ENCODE measurements at regions not wholly inside any gene's neighbourhood (a gene's known extent, or its start where the extent isn't known, plus 50 kb on each side); places are given as distances from the start of the nearest gene placed in this dataset.

DNA sequence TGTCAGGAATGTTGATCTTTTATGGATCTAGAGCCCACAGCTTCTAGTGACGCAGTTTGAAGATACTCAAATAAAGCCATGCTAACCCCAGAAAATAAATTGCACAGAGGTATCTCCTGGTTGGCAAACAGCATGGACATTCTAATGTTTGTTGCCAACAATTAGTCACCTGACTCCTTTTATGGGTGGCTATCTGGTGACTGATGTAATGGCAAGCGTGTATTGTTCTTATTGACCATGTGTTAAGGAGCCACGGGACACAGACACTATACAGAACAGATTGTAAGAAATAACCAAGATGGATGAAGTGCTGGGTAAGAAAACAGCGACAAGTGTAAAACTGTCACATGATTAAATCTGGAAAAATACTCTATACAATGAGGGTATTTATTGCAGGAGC, 401.3 kb upstream of the PDE3A start:
- TF ChIP-seq, protein P1, sequence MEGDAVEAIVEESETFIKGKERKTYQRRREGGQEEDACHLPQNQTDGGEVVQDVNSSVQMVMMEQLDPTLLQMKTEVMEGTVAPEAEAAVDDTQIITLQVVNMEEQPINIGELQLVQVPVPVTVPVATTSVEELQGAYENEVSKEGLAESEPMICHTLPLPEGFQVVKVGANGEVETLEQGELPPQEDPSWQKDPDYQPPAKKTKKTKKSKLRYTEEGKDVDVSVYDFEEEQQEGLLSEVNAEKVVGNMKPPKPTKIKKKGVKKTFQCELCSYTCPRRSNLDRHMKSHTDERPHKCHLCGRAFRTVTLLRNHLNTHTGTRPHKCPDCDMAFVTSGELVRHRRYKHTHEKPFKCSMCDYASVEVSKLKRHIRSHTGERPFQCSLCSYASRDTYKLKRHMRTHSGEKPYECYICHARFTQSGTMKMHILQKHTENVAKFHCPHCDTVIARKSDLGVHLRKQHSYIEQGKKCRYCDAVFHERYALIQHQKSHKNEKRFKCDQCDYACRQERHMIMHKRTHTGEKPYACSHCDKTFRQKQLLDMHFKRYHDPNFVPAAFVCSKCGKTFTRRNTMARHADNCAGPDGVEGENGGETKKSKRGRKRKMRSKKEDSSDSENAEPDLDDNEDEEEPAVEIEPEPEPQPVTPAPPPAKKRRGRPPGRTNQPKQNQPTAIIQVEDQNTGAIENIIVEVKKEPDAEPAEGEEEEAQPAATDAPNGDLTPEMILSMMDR (IDR thresholded peaks at IDR 0.05): no peak
- Histone ChIP-seq H3K27ac (no peak overlapping the region), H3K4me1 (peaks cover 0 to 33% of the 10 kb centered on the region in 2 donors), H3K4me3 (no peak overlapping the region), H3K9me3 (no peaks in the 10 kb centered on the region), H3K36me3 (no peaks in the 10 kb centered on the region), H3K27me3 (no peaks in the 10 kb centered on the region)
- no peak for DNase-seq (ENCODE audit: low spot score)

DNA sequence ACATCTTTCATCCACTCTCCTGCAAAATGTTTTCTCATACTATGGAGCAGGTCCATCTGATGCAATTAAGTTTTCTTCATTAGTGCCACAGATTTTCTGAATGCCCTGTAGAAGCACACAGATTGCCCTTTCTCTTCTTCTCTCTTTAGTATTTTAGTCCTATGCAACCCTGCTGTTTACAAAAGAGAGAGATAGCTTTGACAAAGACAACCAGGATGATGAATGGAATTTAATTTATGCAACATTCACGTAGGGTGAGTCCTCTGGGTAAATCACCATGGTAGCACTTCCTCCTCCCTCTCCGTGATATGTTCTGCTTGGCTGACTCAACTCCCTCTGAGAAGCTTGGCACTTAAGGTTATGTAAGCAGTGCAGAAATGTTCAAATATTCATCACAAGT, 400.9 kb upstream of the PDE3A start:
- no peaks in the 10 kb centered on the region for H3K27me3 ChIP-seq
- TF ChIP-seq, protein P1 (IDR thresholded peaks at IDR 0.05): no peak
- peaks cover 0 to 30% of the 10 kb centered on the region in 2 donors for H3K4me1 ChIP-seq
- H3K9me3 ChIP-seq: no peaks in the 10 kb centered on the region
- no peak for DNase-seq (ENCODE audit: low spot score)
- no peaks in the 10 kb centered on the region for H3K36me3 ChIP-seq
- no peak overlapping the region for H3K4me3 ChIP-seq
- peak overlapping the region in 1 of 2 donors; percentile 34 for H3K27ac ChIP-seq

DNA sequence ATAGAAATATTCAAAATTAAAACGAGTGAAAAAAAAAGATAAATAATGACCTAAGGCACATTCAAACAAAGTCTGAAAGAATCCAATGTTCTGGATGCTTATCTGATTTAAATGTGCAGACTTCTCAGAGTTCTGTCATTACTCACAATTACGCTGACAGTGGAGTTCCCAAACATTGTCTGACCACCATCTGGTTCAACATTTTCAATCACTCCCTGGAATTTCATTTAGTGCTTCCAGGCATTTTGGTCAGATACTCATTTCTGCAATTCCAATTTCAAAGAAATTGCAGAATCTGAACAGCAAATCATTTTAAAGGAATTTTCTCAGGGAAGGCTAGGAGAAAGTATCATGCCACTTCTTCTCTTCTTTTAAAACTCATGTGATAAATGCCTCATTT, 398.2 kb upstream of the PDE3A start:
- H3K27ac ChIP-seq: no peak overlapping the region

DNA sequence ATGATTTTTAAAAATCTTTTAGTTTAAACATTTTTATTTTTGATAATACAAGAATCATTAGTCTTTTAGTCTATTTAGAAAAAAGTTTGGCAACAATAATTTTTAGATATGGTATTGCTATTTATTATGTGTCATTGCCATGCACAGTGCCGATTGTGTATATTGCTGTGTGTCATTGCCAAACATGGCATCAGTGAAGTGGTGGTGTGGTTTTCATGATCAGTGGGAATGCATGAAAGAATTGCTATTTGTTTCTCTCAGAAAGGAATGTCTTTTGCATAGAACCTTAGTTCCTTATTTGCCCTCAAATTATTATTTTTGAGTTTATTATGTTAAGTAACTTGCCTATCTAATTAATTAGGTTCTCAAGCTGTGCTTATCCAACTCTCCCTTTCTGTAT, 397.5 kb upstream of the PDE3A start:
- Histone ChIP-seq H3K4me1 (peaks cover 0 to 21% of the 10 kb centered on the region in 2 donors), H3K9me3 (no peaks in the 10 kb centered on the region), H3K27me3 (no peaks in the 10 kb centered on the region), H3K4me3 (no peak overlapping the region), H3K36me3 (no peaks in the 10 kb centered on the region), H3K27ac (no peak overlapping the region)
- TF ChIP-seq, protein P1 (IDR thresholded peaks at IDR 0.05): no peak
- no peak for DNase-seq (ENCODE audit: low spot score)

More for the DNA sequence above, 398.2 kb upstream of the PDE3A start:
- no peak for DNase-seq (ENCODE audit: low spot score)
- H3K27me3 ChIP-seq: no peaks in the 10 kb centered on the region
- TF ChIP-seq, protein P1 (IDR thresholded peaks at IDR 0.05): no peak
- H3K36me3 ChIP-seq: no peaks in the 10 kb centered on the region
- H3K4me3 ChIP-seq: no peak overlapping the region
- H3K4me1 ChIP-seq: peaks cover 0 to 21% of the 10 kb centered on the region in 2 donors
- H3K9me3 ChIP-seq: no peaks in the 10 kb centered on the region

DNA sequence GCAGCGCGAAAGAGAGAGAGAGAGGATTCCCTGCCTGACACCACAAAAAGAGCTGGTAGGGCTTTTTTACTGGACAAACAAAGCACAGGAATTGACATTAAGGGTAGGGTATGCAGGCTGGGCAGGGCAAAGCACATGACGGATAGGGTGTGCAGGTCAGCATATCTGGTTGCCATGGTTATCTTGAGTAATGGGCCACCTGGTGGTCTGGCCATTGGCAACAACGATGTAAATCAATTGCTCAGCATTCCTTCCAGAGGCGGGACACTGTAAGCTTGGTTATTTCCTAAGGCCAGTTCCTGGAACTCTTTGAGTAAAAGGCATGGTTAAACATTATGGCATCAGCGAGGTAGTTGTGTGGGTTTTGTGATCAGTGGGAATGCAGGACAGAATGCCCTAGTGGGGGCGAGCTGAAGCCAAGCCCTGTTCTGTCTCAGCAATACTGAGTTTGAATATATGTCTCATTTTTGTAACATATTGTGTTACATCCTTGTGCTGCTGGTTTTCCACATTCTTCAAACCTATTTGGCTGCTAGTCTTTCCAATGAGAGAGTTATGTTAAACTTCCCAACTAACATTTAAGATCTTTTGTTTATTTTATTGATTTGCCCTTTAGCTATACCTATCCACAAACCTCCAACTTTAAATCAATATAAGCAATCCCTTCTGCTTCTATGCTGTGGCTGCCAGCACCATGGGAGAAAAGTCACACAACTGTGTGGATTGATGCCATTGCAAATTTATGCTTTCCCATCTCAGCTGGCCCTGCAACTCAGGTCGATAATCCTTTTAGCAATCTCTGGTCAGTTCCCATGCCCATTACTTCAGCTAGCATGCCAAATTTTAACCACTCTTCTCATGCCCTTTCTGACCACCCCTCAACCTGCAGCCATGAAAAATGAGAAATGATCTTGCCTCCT, 396.7 kb upstream of the PDE3A start:
- no peak overlapping the region for H3K4me3 ChIP-seq
- no peaks in the 10 kb centered on the region for H3K9me3 ChIP-seq
- DNase-seq (ENCODE audit: low spot score): no peak
- H3K36me3 ChIP-seq: no peaks in the 10 kb centered on the region
- TF ChIP-seq, protein P1 (IDR thresholded peaks at IDR 0.05): no peak
- peaks cover 0 to 21% of the 10 kb centered on the region in 2 donors for H3K4me1 ChIP-seq
- no peaks in the 10 kb centered on the region for H3K27me3 ChIP-seq
- no peak overlapping the region for H3K27ac ChIP-seq
